Panc1 (cell line): ENCODE measurements at regions not wholly inside any gene's neighbourhood (a gene's known extent, or its start where the extent isn't known, plus 50 kb on each side); places are given as distances from the start of the nearest gene placed in this dataset.
"Not testable (repeated sequence)": the region's sequence is repeated elsewhere in the genome, so short reads cannot be mapped to it uniquely, and the experiment has no call there.

Source experiments
- ATAC-seq: fragments of 200-7000 bp; cut with Tn5 transposase; 2 replicates; pipeline ENCODE4 v1.9.1; 2020; ENCODE audit warnings: mild to moderate bottlenecking, moderate library complexity
- BruUV-seq: library from RNA; stranded (reverse); fragments of 400-500 nt; replicated peaks from 2 replicates; lab custom pipeline; 2021; lab: Mats Ljungman, UMichigan
- CTCF ChIA-PET: fragments of 300-600 bp; sonication (Branson Sonifier 250); formaldehyde crosslinking; loops from one replicate; lab custom pipeline; 2022; ENCODE audit warnings: antibody characterized with exemption; lab: Charles Lee
- POLR2A ChIA-PET: fragments of 300-600 bp; sonication (Branson Sonifier 250); formaldehyde crosslinking; loops from one replicate; lab custom pipeline; 2022; ENCODE audit warnings: antibody characterized with exemption; lab: Charles Lee
- DNase-seq: peaks from one replicate; pipeline ENCODE4 v3.0.0-alpha.2; 2010; ENCODE audit warnings: low read depth, low spot score
- H3K27ac ChIP-seq: 2 replicates; pipeline ENCODE4 v1.5.1; 2011; ENCODE audit warnings: mild to moderate bottlenecking, low read length, inconsistent platforms
- H3K27me3 ChIP-seq: fragments of 200-500 bp; sonication (Bioruptor generic); 2 replicates; pipeline ENCODE4 v1.6.0; 2014; ENCODE audit warnings: low read length, inconsistent platforms; ENCODE audit not compliant: control insufficient read depth, insufficient read depth
- H3K36me3 ChIP-seq: fragments of 200-500 bp; sonication (Bioruptor generic); 2 replicates; pipeline ENCODE4 v1.5.1; 2014; ENCODE audit warnings: inconsistent platforms, mild to moderate bottlenecking, low read length, moderate library complexity; ENCODE audit not compliant: control insufficient read depth, insufficient read depth
- H3K4me1 ChIP-seq: 2 replicates; pipeline ENCODE4 v1.5.1; 2011; ENCODE audit warnings: inconsistent platforms, mild to moderate bottlenecking, low read length, moderate library complexity; ENCODE audit not compliant: control insufficient read depth, insufficient read depth
- H3K4me3 ChIP-seq, 2 experiments: 2 replicates each; pipeline ENCODE4 v1.5.1; 2011 to 2012; ENCODE audit warnings: low read depth in 2 of 2, low read length in 2 of 2, mild to moderate bottlenecking in 2 of 2, inconsistent platforms in 1 of 2, moderate library complexity in 1 of 2
- H3K9me3 ChIP-seq: fragments of 200-500 bp; sonication (Bioruptor generic); 2 replicates; pipeline ENCODE4 v1.5.1; 2014; ENCODE audit warnings: low read depth, mild to moderate bottlenecking, inconsistent platforms, low read length, moderate library complexity; ENCODE audit not compliant: control insufficient read depth, insufficient read depth
- CTCF ChIP-seq: fragments of 450-650 bp; IDR thresholded peaks from 2 replicates; pipeline ENCODE4 v1.5.1; 2017; ENCODE audit warnings: mild to moderate bottlenecking
- POLR2AphosphoS5 ChIP-seq: IDR thresholded peaks from 2 replicates; pipeline ENCODE4 v1.6.1; 2012; ENCODE audit warnings: mild to moderate bottlenecking, low read depth, low read length, moderate library complexity
- REST ChIP-seq, 2 experiments: IDR thresholded peaks; 2 replicates each; pipeline ENCODE4 v1.6.1; 2011 to 2012; ENCODE audit warnings: low read depth in 2 of 2, control low read depth in 1 of 2, low read length in 1 of 2, mild to moderate bottlenecking in 1 of 2, moderate library complexity in 1 of 2; ENCODE audit not compliant: insufficient read depth in 1 of 2
- SIN3A ChIP-seq: IDR thresholded peaks from 2 replicates; pipeline ENCODE4 v1.6.1; 2012; ENCODE audit warnings: low read depth, mild to moderate bottlenecking, low read length, moderate library complexity, borderline replicate concordance; ENCODE audit not compliant: insufficient read depth
- TCF7L2 ChIP-seq: IDR thresholded peaks from 2 replicates; pipeline ENCODE4 v1.6.1; 2011; ENCODE audit warnings: mild to moderate bottlenecking, low read depth, low read length, inconsistent platforms
- in situ Hi-C: cut with HindIII; loops from 2 replicates; pipeline ENCODE4 v1.10.0; 2016; ENCODE audit warnings: low sequenced_read_pairs, low pct_unique_long_range_greater_than_20kb
- intact Hi-C: fragments of 100-400 bp; cut with micrococcal nuclease; formaldehyde crosslinking; loops from one replicate; pipeline ENCODE4 v1.10.0; 2022; ENCODE audit not compliant: unreplicated experiment

- H3K36me3 ChIP-seq, H3K27me3 ChIP-seq, BruUV-seq, CTCF ChIA-PET, H3K27ac ChIP-seq, in situ Hi-C loops, ATAC-seq, intact Hi-C loops, H3K4me1 ChIP-seq, H3K9me3 ChIP-seq, H3K4me3 ChIP-seq, DNase-seq, POLR2A ChIA-PET: not testable (repeated sequence)
Observed at GRCh38 chr2:85969367-85969766, 80.6 kb upstream of the ST3GAL5 start.

GRCh38 chr2:85965770-85966169 is 77.0 kb upstream of the ST3GAL5 start:
- H3K4me1 ChIP-seq, CTCF ChIA-PET, H3K9me3 ChIP-seq, BruUV-seq, in situ Hi-C loops, intact Hi-C loops, H3K36me3 ChIP-seq, ATAC-seq, H3K27me3 ChIP-seq, DNase-seq, H3K27ac ChIP-seq, POLR2A ChIA-PET, H3K4me3 ChIP-seq: not testable (repeated sequence)

GRCh38 chr2:85963747-85964418 is 75.1 kb upstream of the ST3GAL5 start:
- DNase-seq, in situ Hi-C loops, H3K27me3 ChIP-seq, H3K4me1 ChIP-seq, POLR2A ChIA-PET, BruUV-seq, CTCF ChIA-PET, intact Hi-C loops, H3K27ac ChIP-seq, H3K9me3 ChIP-seq, H3K36me3 ChIP-seq, H3K4me3 ChIP-seq, ATAC-seq: not testable (repeated sequence)

GRCh38 chr2:85963068-85963467 is 74.3 kb upstream of the ST3GAL5 start:
- no peaks in the 10 kb centered on the region for H3K36me3 ChIP-seq
- intact Hi-C loops (no loop called here), in situ Hi-C loops (no loop called here)
- ATAC-seq: no peak
- H3K27me3 ChIP-seq: no peaks in the 10 kb centered on the region
- TF ChIP-seq POLR2AphosphoS5 (no peak), SIN3A (no peak), REST (IDR thresholded peaks at IDR 0.05; ENCODE audit: insufficient read depth in 1 of 2, low read depth in 2 of 2, low read length in 1 of 2) (no peak), CTCF (no peak), TCF7L2 (no peak)
- no peaks in the 10 kb centered on the region for H3K9me3 ChIP-seq
- no peak for DNase-seq
- no peaks in the 10 kb centered on the region for H3K4me1 ChIP-seq
- ChIA-PET POLR2A (no interaction called here), CTCF (no interaction called here)
- H3K4me3 ChIP-seq: no peak overlapping the region
- BruUV-seq: no TSS peak
- no peak overlapping the region for H3K27ac ChIP-seq
